Mesendoderm (in vitro differentiated cells): ENCODE measurements at regions not wholly inside any gene's neighbourhood (a gene's known extent, or its start where the extent isn't known, plus 50 kb on each side); places are given as distances from the start of the nearest gene placed in this dataset.

ENCODE experiments used
- DNase-seq: peaks from one replicate; pipeline ENCODE4 v3.0.0; 2013
- H2AK5ac ChIP-seq: 2 replicates; pipeline ENCODE4 v1.6.1; 2013; ENCODE audit warnings: low read length, inconsistent platforms
- H2BK120ac ChIP-seq: 2 replicates; pipeline ENCODE4 v1.6.1; 2013; ENCODE audit warnings: low read depth, mild to moderate bottlenecking, low read length, moderate library complexity, mixed read lengths
- H2BK15ac ChIP-seq: replicated peaks from 2 replicates; pipeline ENCODE4 v1.6.1; 2013; ENCODE audit warnings: low read depth, mild to moderate bottlenecking, moderate library complexity
- H2BK5ac ChIP-seq: 2 replicates; pipeline ENCODE4 v1.6.1; 2013; ENCODE audit warnings: low read length, inconsistent platforms
- H3K18ac ChIP-seq: 2 replicates; pipeline ENCODE4 v1.6.1; 2013; ENCODE audit warnings: mild to moderate bottlenecking, low read length, mixed read lengths
- H3K23ac ChIP-seq: one replicate; pipeline ENCODE4 v1.6.1; 2013; ENCODE audit warnings: low read length
- H3K27ac ChIP-seq: 2 replicates; pipeline ENCODE4 v1.5.1; 2013; ENCODE audit warnings: low read depth, mild to moderate bottlenecking, inconsistent platforms, low read length, moderate library complexity
- H3K27me3 ChIP-seq: 2 replicates; pipeline ENCODE4 v1.6.1; 2013; ENCODE audit warnings: low read length, control low read depth, mild to moderate bottlenecking, inconsistent platforms; ENCODE audit not compliant: insufficient read depth, poor library complexity
- H3K36me3 ChIP-seq: 2 replicates; pipeline ENCODE4 v1.6.1; 2013; ENCODE audit warnings: low read length, inconsistent platforms; ENCODE audit not compliant: control insufficient read depth, insufficient read depth
- H3K4ac ChIP-seq: one replicate; pipeline ENCODE4 v1.6.1; 2013; ENCODE audit warnings: low read depth, mild to moderate bottlenecking, low read length, moderate library complexity
- H3K4me1 ChIP-seq: 2 replicates; pipeline ENCODE4 v1.6.1; 2013; ENCODE audit warnings: low read depth, low read length, inconsistent platforms; ENCODE audit not compliant: control insufficient read depth
- H3K4me2 ChIP-seq: 2 replicates; pipeline ENCODE4 v1.6.1; 2013; ENCODE audit warnings: low read length
- H3K4me3 ChIP-seq: 2 replicates; pipeline ENCODE4 v1.5.1; 2013; ENCODE audit warnings: mild to moderate bottlenecking, low read length
- H3K56ac ChIP-seq: one replicate; pipeline ENCODE4 v1.6.1; 2013; ENCODE audit warnings: low read length
- H3K79me1 ChIP-seq: 2 replicates; pipeline ENCODE4 v1.6.1; 2013; ENCODE audit warnings: low read length, inconsistent platforms
- H3K79me2 ChIP-seq: 2 replicates; pipeline ENCODE4 v1.6.1; 2013; ENCODE audit warnings: mild to moderate bottlenecking, low read length; ENCODE audit not compliant: control insufficient read depth, insufficient read depth
- H3K9ac ChIP-seq: 2 replicates; pipeline ENCODE4 v1.6.1; 2013; ENCODE audit warnings: low read length, inconsistent platforms
- H4K5ac ChIP-seq: one replicate; pipeline ENCODE4 v1.6.1; 2013; ENCODE audit warnings: low read length
- H4K8ac ChIP-seq: one replicate; pipeline ENCODE4 v1.6.1; 2013; ENCODE audit warnings: low read depth, mild to moderate bottlenecking, control low read depth, low read length, moderate library complexity
- WGBS: extraction: QIAGEN DNeasy Blood & Tissue Kit; methylation state at CpG from one replicate; pipeline ENCODE4 v1.1.7; 2013; ENCODE audit warnings: low lambda C conversion rate, missing lambda C conversion rate; ENCODE audit not compliant: insufficient coverage; ENCODE audit errors: extremely low coverage; 5-methylcytosine and 5-hydroxymethylcytosine counted together

DNA sequence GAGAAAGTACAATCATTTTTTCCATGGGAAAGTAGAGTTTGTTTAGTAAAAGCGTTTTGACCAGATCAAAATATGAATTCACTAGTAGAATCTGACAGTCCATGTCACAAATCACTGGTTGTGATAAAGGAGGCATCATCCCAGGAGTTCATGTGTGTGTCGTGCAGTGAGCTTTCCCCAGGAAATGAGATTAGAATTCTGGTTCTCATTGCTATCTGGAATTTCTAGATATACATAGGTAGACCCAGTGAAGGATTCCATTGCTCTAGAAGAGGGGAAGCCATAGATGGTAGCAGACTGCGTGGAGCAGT, 206.6 kb downstream of the NCK2 start:
- no peak overlapping the region for H3K23ac ChIP-seq
- DNase-seq = no peak
- no peak overlapping the region for H3K9ac ChIP-seq
- H3K4me2 ChIP-seq = no peak overlapping the region
- no peak overlapping the region for H3K4ac ChIP-seq
- H2BK5ac ChIP-seq = peak overlapping the region; percentile 4
- peaks cover 11% of the 10 kb centered on the region for H3K4me1 ChIP-seq
- no peak overlapping the region for H4K5ac ChIP-seq
- no peak overlapping the region for H2BK120ac ChIP-seq
- no peak overlapping the region for H3K56ac ChIP-seq
- no CpG with 5 or more reads among the region's 3 CpGs for WGBS
- H2AK5ac ChIP-seq = no peak overlapping the region
- no peaks in the 10 kb centered on the region for H3K36me3 ChIP-seq
- H3K27ac ChIP-seq = peak overlapping the region; percentile 17
- no peak overlapping the region for H2BK15ac ChIP-seq
- H3K27me3 ChIP-seq = no peaks in the 10 kb centered on the region
- H4K8ac ChIP-seq = no peak overlapping the region
- no peaks in the 10 kb centered on the region for H3K79me1 ChIP-seq
- H3K79me2 ChIP-seq = no peaks in the 10 kb centered on the region
- no peak overlapping the region for H3K18ac ChIP-seq
- H3K4me3 ChIP-seq = no peak overlapping the region

DNA sequence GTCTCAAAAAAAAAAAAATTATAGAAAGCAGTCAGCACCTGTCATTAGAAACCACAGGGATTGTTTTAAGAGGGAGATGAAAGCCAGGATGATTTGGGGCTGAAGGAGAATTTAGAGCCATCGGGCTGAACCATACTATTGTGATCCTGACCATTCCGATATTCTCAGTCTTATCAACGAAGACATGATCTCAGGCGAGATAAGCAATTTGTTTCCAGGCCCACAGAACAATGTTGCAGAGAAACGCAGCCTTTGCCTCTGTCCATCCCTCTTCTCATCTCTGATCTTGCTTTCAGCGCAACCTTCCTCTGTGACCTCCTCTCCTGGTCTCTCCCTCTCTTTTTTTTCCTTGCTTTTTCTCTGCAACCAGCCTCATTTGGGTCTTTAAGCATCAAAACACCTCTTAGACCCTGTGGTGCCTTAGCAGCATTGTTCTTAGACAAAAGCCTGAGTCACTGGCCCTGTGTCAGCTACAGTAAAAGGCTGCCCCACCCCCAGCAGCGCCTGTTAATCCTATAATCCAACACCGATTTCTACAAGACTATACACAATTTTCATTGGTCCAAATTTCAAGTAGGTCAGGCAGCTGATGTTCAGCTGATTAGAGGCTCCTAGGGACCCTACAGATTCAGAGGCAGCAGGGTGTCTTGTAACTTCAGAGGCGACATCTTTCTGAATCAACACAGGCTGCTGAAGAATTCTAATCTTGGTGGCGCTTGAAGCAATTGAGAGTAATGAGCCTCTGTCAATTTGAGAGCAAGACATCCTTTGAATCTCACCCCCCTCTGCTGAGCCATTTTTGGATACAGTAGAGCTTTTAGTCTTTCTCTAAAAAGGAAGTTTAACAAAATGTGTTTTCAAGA, 206.0 kb downstream of the NCK2 start:
- H3K79me2 ChIP-seq = no peaks in the 10 kb centered on the region
- H3K27ac ChIP-seq = peak overlapping the region; percentile 17
- H4K5ac ChIP-seq = no peak overlapping the region
- H2BK5ac ChIP-seq = no peak overlapping the region
- H3K4ac ChIP-seq = no peak overlapping the region
- H3K4me3 ChIP-seq = no peak overlapping the region
- no peaks in the 10 kb centered on the region for H3K36me3 ChIP-seq
- no peak overlapping the region for H3K23ac ChIP-seq
- WGBS = no CpG with 5 or more reads among the region's 10 CpGs
- H2AK5ac ChIP-seq = no peak overlapping the region
- H3K4me2 ChIP-seq = no peak overlapping the region
- peak; percentile 96 for DNase-seq
- H3K79me1 ChIP-seq = no peaks in the 10 kb centered on the region
- peaks cover 11% of the 10 kb centered on the region for H3K4me1 ChIP-seq
- no peak overlapping the region for H2BK120ac ChIP-seq
- peak overlapping the region; percentile 62 for H3K56ac ChIP-seq
- no peaks in the 10 kb centered on the region for H3K27me3 ChIP-seq
- H4K8ac ChIP-seq = no peak overlapping the region
- no peak overlapping the region for H3K9ac ChIP-seq
- peak overlapping the region; percentile 46 for H3K18ac ChIP-seq
- H2BK15ac ChIP-seq = no peak overlapping the region

DNA sequence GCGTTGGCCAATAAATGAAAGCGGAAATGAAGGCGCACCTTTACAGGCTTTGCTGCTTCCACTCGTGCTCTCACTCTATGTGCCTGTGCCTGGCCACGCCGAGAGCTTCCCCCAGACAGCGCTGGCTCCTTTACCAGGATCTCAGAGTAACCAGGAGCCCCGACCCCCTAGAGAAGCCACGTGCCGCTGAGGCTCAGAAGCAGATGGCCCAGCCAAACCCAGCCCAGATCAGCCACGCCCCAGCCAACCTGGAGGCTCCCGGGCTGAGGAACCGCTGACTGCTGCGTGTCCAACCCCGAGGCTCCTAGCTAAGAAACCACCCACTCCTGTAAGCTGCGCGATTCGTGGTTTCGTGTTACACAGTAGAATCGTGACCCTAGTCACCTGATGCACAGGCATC, 199.3 kb downstream of the NCK2 start:
- Histone ChIP-seq H3K18ac (no peak overlapping the region), H3K4me1 (no peaks in the 10 kb centered on the region), H3K4me2 (no peak overlapping the region), H3K56ac (no peak overlapping the region), H3K4me3 (no peak overlapping the region), H3K79me1 (no peaks in the 10 kb centered on the region), H4K5ac (no peak overlapping the region), H3K36me3 (no peaks in the 10 kb centered on the region), H3K79me2 (no peaks in the 10 kb centered on the region), H3K27ac (no peak overlapping the region), H2BK5ac (no peak overlapping the region), H2BK15ac (no peak overlapping the region), H4K8ac (no peak overlapping the region), H2AK5ac (no peak overlapping the region), H3K9ac (no peak overlapping the region), H3K23ac (no peak overlapping the region), H3K4ac (no peak overlapping the region), H2BK120ac (no peak overlapping the region), H3K27me3 (no peaks in the 10 kb centered on the region)
- no peak for DNase-seq
- WGBS = no CpG with 5 or more reads among the region's 20 CpGs
